Ishikawa (cell line): ENCODE measurements at regions not wholly inside any gene's neighbourhood (a gene's known extent, or its start where the extent isn't known, plus 50 kb on each side); places are given as distances from the start of the nearest gene placed in this dataset.

ENCODE experiments used
- CEBPB ChIP-seq: IDR thresholded peaks from 2 replicates; pipeline ENCODE4 v1.6.1; 2012
- CREB1 ChIP-seq: IDR thresholded peaks from 2 replicates; pipeline ENCODE4 v1.6.1; 2012; ENCODE audit warnings: low read depth
- EGR1 ChIP-seq: IDR thresholded peaks from 2 replicates; pipeline ENCODE4 v1.6.1; 2012
- EP300 ChIP-seq: IDR thresholded peaks from 2 replicates; pipeline ENCODE4 v1.6.1; 2012; ENCODE audit warnings: borderline replicate concordance
- FOXM1 ChIP-seq: IDR thresholded peaks from 2 replicates; pipeline ENCODE4 v1.6.1; 2012; ENCODE audit warnings: low read depth, borderline replicate concordance
- MAX ChIP-seq: IDR thresholded peaks from 2 replicates; pipeline ENCODE4 v1.6.1; 2012
- NFIC ChIP-seq: IDR thresholded peaks from 2 replicates; pipeline ENCODE4 v1.6.1; 2012
- RAD21 ChIP-seq: IDR thresholded peaks from 2 replicates; pipeline ENCODE4 v1.6.1; 2012; ENCODE audit warnings: low read depth
- REST ChIP-seq: IDR thresholded peaks from 2 replicates; pipeline ENCODE4 v1.6.1; 2012; ENCODE audit warnings: low read depth, mild to moderate bottlenecking
- TAF1 ChIP-seq: IDR thresholded peaks from 2 replicates; pipeline ENCODE4 v1.6.1; 2012; ENCODE audit warnings: low read depth, mild to moderate bottlenecking
- TCF12 ChIP-seq: IDR thresholded peaks from 2 replicates; pipeline ENCODE4 v1.6.1; 2012; ENCODE audit warnings: low read depth
- TEAD4 ChIP-seq: IDR thresholded peaks from 2 replicates; pipeline ENCODE4 v1.6.1; 2012
- USF1 ChIP-seq: IDR thresholded peaks from 2 replicates; pipeline ENCODE4 v1.6.1; 2012
- YY1 ChIP-seq: IDR thresholded peaks from 2 replicates; pipeline ENCODE4 v1.6.1; 2012; ENCODE audit warnings: low read depth
- ZBTB7A ChIP-seq: IDR thresholded peaks from 2 replicates; pipeline ENCODE4 v1.6.1; 2012; ENCODE audit warnings: low read depth

GRCh38 chr3:118476885-118477618 is 557.6 kb downstream of the IGSF11 start:
- TF ChIP-seq NFIC, result no peak
- TF ChIP-seq EP300, result no peak
- no peak for TF ChIP-seq ZBTB7A
- TF ChIP-seq FOXM1, result no peak
- TF ChIP-seq TAF1, result no peak

DNA sequence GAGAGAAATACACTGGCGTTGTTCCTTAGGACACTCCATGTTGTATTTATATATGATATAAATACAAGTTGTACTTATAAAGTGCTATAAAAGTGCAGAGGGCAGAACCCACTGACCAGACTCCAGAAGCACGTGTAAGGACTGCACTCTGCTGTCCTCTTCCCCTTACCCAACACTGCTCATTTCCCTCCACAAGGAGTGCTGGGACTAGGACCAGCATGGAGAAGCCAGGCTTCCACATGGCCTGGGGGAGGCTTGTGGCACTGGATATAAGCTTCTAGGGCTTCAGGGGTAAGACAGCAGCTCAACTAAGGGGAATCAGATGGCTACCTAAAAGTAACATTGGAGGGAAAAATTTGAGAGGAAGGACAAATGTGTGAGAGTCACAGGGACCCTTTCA is 556.9 kb downstream of the IGSF11 start:
- TF ChIP-seq REST (no peak), FOXM1 (no peak), NFIC (no peak), TAF1 (no peak), YY1 (no peak), TEAD4 (no peak), MAX (no peak), TCF12 (no peak), RAD21 (no peak), ZBTB7A (no peak), EGR1 (no peak), CEBPB (no peak), USF1 (no peak), EP300 (no peak), CREB1 (no peak)

DNA sequence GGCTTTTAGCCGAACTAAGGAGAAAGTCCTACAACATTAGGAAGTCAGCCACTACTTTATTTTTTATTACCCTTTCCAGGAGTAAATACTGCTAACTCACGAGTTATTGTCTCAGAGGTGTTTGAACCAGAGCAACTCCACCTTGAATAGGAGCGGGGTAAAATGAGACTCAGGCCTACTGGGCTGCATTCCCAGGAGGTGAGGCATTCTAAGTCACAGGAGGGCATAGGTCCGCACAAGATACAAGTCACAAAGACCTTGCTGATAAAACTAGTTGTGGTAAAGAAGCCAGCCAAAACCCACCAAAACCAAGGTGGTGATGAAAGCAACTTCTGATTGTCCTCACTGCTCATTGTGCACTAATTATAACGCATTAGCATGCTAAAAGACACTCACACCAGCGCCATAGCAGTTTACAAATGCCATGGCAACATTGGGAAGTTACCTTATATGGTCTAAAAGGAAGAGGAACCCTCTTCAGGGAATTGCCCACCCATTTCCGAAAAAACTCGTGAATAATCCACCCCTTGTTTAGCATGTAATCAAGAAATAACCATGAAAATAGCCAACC is 555.9 kb downstream of the IGSF11 start:
- no peak for TF ChIP-seq RAD21
- TF ChIP-seq REST, result no peak
- no peak for TF ChIP-seq USF1
- no peak for TF ChIP-seq TEAD4
- no peak for TF ChIP-seq EP300
- TF ChIP-seq EGR1, result no peak
- TF ChIP-seq NFIC, result no peak
- TF ChIP-seq FOXM1, result no peak
- no peak for TF ChIP-seq CEBPB
- no peak for TF ChIP-seq TAF1
- TF ChIP-seq MAX, result no peak
- no peak for TF ChIP-seq YY1
- TF ChIP-seq TCF12, result no peak

DNA sequence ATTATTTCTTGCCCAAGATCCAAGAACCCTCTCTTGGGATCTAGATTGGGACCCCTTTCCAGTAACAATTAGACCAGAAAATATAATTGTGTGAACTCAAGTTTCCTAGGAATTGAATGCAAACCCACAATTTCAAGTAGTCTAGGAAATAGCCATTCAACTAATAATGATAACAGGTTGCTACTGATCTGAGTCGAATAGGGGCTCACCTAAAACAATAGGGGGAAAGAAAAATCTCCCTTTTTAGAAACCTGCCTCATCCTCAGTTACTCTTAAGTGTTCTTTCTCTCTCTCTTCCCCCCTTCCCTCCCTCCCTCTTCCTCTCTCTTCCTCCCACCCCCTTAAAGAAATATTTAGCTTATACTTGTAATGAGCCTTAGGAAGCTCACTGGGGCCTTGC is 555.3 kb downstream of the IGSF11 start:
- no peak for TF ChIP-seq CREB1
- TF ChIP-seq EP300, result no peak
- no peak for TF ChIP-seq TCF12
- TF ChIP-seq USF1, result no peak
- no peak for TF ChIP-seq TEAD4

DNA sequence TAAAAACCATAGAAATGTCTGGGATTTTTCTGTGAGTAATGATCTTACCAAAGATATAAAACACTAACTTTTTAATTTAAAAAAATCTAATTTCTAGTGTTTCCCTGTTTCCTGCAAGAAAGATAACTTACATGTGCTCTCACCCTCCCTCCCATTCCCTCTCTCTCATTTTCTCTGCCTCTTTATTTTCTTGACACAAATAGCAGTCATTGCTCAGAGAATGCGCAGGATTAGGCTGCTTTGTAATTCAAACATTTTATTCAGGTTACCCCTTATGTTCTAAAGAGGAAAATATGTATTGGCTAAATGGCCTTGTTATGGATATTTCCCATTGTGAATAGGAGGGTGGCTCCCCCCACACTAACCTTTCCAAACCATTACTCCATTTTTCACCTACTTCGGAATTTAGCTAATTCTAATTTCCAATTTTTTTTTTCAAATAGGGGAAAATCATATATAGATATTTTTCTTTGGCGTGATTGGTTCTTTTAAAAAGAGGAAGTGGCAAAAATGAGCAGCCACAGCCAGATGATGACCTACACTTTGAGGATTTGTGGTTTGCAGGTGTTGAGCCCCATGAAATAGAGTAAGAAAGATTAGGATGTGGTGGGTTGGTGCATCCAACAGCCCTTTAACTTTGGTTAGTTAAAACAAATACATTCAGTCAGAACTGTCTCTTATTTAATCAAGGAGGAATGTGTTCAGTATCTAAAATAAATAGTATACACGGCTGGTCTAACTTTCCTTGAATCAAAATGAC is 554.4 kb downstream of the IGSF11 start:
- TF ChIP-seq YY1, result no peak
- no peak for TF ChIP-seq CREB1
- TF ChIP-seq USF1, result no peak
- no peak for TF ChIP-seq NFIC
- TF ChIP-seq REST, result no peak
- no peak for TF ChIP-seq TCF12
- no peak for TF ChIP-seq EP300
- no peak for TF ChIP-seq MAX
- TF ChIP-seq RAD21, result no peak
- TF ChIP-seq EGR1, result no peak
- TF ChIP-seq TAF1, result no peak
- TF ChIP-seq CEBPB, result no peak
